Lung (tissue), 11 donors: ENCODE measurements at regions not wholly inside any gene's neighbourhood (a gene's known extent, or its start where the extent isn't known, plus 50 kb on each side); places are given as distances from the start of the nearest gene placed in this dataset.
"Not testable (repeated sequence)": the region's sequence is repeated elsewhere in the genome, so short reads cannot be mapped to it uniquely, and the experiment has no call there.

Source experiments
- ATAC-seq: fragments of 200-7000 bp; cut with Tn5 transposase; one replicate; pipeline ENCODE4 v1.9.1; 2020; ENCODE audit warnings: moderate number of reproducible peaks; ENCODE audit not compliant: insufficient read depth, low FRiP score
- DNase-seq, 3 donors: peaks; one replicate each; pipeline ENCODE4 v3.0.0-alpha.2; 2013 to 2017
- H3K27ac ChIP-seq, 2 donors: one replicate each; pipeline ENCODE4 v1.5.1; 2013; ENCODE audit warnings: mild to moderate bottlenecking in 2 of 2, moderate library complexity in 2 of 2, control low read depth in 1 of 2, inconsistent platforms in 1 of 2, low read depth in 1 of 2, low read length in 1 of 2
- H3K27me3 ChIP-seq, 3 donors: one replicate each; pipeline ENCODE4 v1.5.1; 2013; ENCODE audit warnings: low read length in 2 of 3; ENCODE audit not compliant: control insufficient read depth in 3 of 3, insufficient read depth in 3 of 3
- H3K36me3 ChIP-seq, 4 donors: one replicate each; pipeline ENCODE4 v1.5.1; 2013; ENCODE audit warnings: low read length in 4 of 4, mild to moderate bottlenecking in 1 of 4, moderate library complexity in 1 of 4; ENCODE audit not compliant: control insufficient read depth in 4 of 4, insufficient read depth in 4 of 4
- H3K4me1 ChIP-seq, 5 donors: one replicate each; pipeline ENCODE4 v1.5.1; 2013; ENCODE audit warnings: low read length in 5 of 5, mild to moderate bottlenecking in 2 of 5, moderate library complexity in 1 of 5; ENCODE audit not compliant: control insufficient read depth in 5 of 5, insufficient read depth in 5 of 5
- H3K4me3 ChIP-seq: one replicate; pipeline ENCODE4 v1.5.1; 2013; ENCODE audit warnings: mild to moderate bottlenecking, control low read depth, moderate library complexity
- H3K9ac ChIP-seq, 2 donors: one replicate each; pipeline ENCODE4 v1.5.1; 2013; ENCODE audit warnings: low read length in 2 of 2, control low read depth in 1 of 2; ENCODE audit not compliant: insufficient read depth in 1 of 2
- H3K9me3 ChIP-seq, 4 donors: one replicate each; pipeline ENCODE4 v1.5.1; 2013; ENCODE audit warnings: low read length in 3 of 4, mild to moderate bottlenecking in 1 of 4, moderate library complexity in 1 of 4; ENCODE audit not compliant: control insufficient read depth in 4 of 4, insufficient read depth in 3 of 4
- CTCF ChIP-seq: IDR thresholded peaks from 2 replicates; pipeline ENCODE4 v1.5.1; 2012; ENCODE audit warnings: mild to moderate bottlenecking; ENCODE audit errors: control extremely low read depth, extremely low read depth
- WGBS, 2 donors: extraction: QIAGEN DNeasy Blood & Tissue Kit; methylation state at CpG; one replicate each; pipeline ENCODE4 v1.1.7; 2013; 5-methylcytosine and 5-hydroxymethylcytosine counted together
- donor health status: control.
- donor health status: control.
- donor health status: Bipolar disorder and iron deficiency.
- donor health status: healthy.
- donor health status: DM: yes; HTN: yes; CAD: no.

- TF ChIP-seq CTCF, result no peak
- H3K4me1 ChIP-seq, result peaks cover 4 to 18% (median 10%) of the 10 kb centered on the region in 5 donors
- no peaks in the 10 kb centered on the region for H3K27me3 ChIP-seq
- ATAC-seq (no peak), DNase-seq (peak in 1 of 3 donors; percentile 39)
- no peaks in the 10 kb centered on the region for H3K9me3 ChIP-seq
- no peak overlapping the region for H3K9ac ChIP-seq
- H3K36me3 ChIP-seq, result no peaks in the 10 kb centered on the region
- WGBS, 2 donors, result 86 to 95% methylated on average over 2 of the region's 2 CpGs
- no peak overlapping the region for H3K4me3 ChIP-seq
- H3K27ac ChIP-seq, result no peak overlapping the region
These were observed 154.0 kb downstream of the REEP3 start for GRCh38 chr10:63675171-63675570.

GRCh38 chr10:63677001-63677400 is 155.8 kb downstream of the REEP3 start:
- H3K9ac ChIP-seq, result no peak overlapping the region
- 75 to 79% methylated on average over 2 of the region's 2 CpGs for WGBS, 2 donors
- no peak for ATAC-seq
- no peak for TF ChIP-seq CTCF
- no peaks in the 10 kb centered on the region for H3K27me3 ChIP-seq
- no peak overlapping the region for H3K27ac ChIP-seq
- no peak overlapping the region for H3K4me3 ChIP-seq
- peaks cover 2 to 11% (median 6%) of the 10 kb centered on the region in 5 donors for H3K4me1 ChIP-seq
- no peaks in the 10 kb centered on the region for H3K9me3 ChIP-seq
- H3K36me3 ChIP-seq, result no peaks in the 10 kb centered on the region
- no peak for DNase-seq

- WGBS, 2 donors, result 92 to 100% methylated on average over 1 of the region's 1 CpG
- not testable (repeated sequence) for H3K36me3 ChIP-seq, H3K27ac ChIP-seq, H3K9ac ChIP-seq, ATAC-seq, H3K4me3 ChIP-seq, H3K9me3 ChIP-seq, DNase-seq, H3K27me3 ChIP-seq
- peaks cover 0 to 10% (median 0%) of the 10 kb centered on the region in 5 donors for H3K4me1 ChIP-seq
These were observed 159.3 kb downstream of the REEP3 start for GRCh38 chr10:63680545-63680944.

- peak; percentile 47 for ATAC-seq
- Histone ChIP-seq H3K27ac (peak overlapping the region; percentile 22 to 39), H3K36me3 (no peaks in the 10 kb centered on the region), H3K4me3 (peak overlapping the region; percentile 19), H3K9ac (no peak overlapping the region), H3K27me3 (no peaks in the 10 kb centered on the region), H3K9me3 (no peaks in the 10 kb centered on the region), H3K4me1 (peaks cover 0 to 10% (median 0%) of the 10 kb centered on the region in 5 donors)
- 72 to 83% methylated on average over 4 of the region's 4 CpGs for WGBS, 2 donors
- DNase-seq, result peak; percentile 25 to 88 (median 76)
- no peak for TF ChIP-seq CTCF
These were observed 160.9 kb downstream of the REEP3 start for GRCh38 chr10:63681993-63682697.

GRCh38 chr10:63682698-63683052 is 161.5 kb downstream of the REEP3 start:
- WGBS, 2 donors, result 88 to 93% methylated on average over 3 of the region's 3 CpGs
- peaks cover 0 to 10% (median 0%) of the 10 kb centered on the region in 5 donors for H3K4me1 ChIP-seq
- peak overlapping the region in 1 of 2 donors; percentile 22 for H3K27ac ChIP-seq
- not testable (repeated sequence) for DNase-seq, H3K27me3 ChIP-seq, ATAC-seq, H3K36me3 ChIP-seq, H3K4me3 ChIP-seq, H3K9ac ChIP-seq, H3K9me3 ChIP-seq
